Fibroblast of lung (primary cell): ENCODE measurements at regions not wholly inside any gene's neighbourhood (a gene's known extent, or its start where the extent isn't known, plus 50 kb on each side); places are given as distances from the start of the nearest gene placed in this dataset.
A peak's percentile ranks its signal among the peaks of the same experiment; 100 is the strongest.

ENCODE experiments used
- DNase-seq, 2 donors: peaks; one replicate each; pipeline versions ENCODE4 v3.0.0 to v3.0.0-alpha.2; 2010; ENCODE audit warnings: low read depth in 2 of 2
- H2AFZ ChIP-seq: 2 replicates; pipeline ENCODE4 v1.5.1; 2012; ENCODE audit warnings: low read length, control low read depth, inconsistent platforms
- H3K27ac ChIP-seq: 2 replicates; pipeline ENCODE4 v1.5.1; 2011; ENCODE audit warnings: low read length, control low read depth; ENCODE audit not compliant: insufficient read depth
- H3K27me3 ChIP-seq: 2 replicates; pipeline ENCODE4 v1.5.1; 2011; ENCODE audit warnings: mild to moderate bottlenecking, low read length; ENCODE audit not compliant: control insufficient read depth, insufficient read depth
- H3K36me3 ChIP-seq: 2 replicates; pipeline ENCODE4 v1.5.1; 2011; ENCODE audit warnings: low read length; ENCODE audit not compliant: control insufficient read depth, insufficient read depth
- H3K4me1 ChIP-seq: 2 replicates; pipeline ENCODE4 v1.5.1; 2011; ENCODE audit warnings: low read length; ENCODE audit not compliant: control insufficient read depth, insufficient read depth; ENCODE audit errors: extremely low read depth
- H3K4me2 ChIP-seq: 2 replicates; pipeline ENCODE4 v1.5.1; 2011; ENCODE audit warnings: low read length, control low read depth; ENCODE audit not compliant: insufficient read depth; ENCODE audit errors: extremely low read depth
- H3K4me3 ChIP-seq, 4 experiments: fragments of 200-600 bp in 1 of 4; sonication (generic) in 1 of 4; replicated peaks in 1 of 4; 2 replicates each; pipeline ENCODE4 v1.5.1; 2011 to 2016; ENCODE audit warnings: low read length in 4 of 4, low read depth in 3 of 4, mild to moderate bottlenecking in 3 of 4, control low read depth in 2 of 4, inconsistent platforms in 1 of 4, mixed read lengths in 1 of 4; ENCODE audit not compliant: insufficient read depth in 1 of 4; ENCODE audit errors: control extremely low read depth in 1 of 4
- H3K79me2 ChIP-seq: 2 replicates; pipeline ENCODE4 v1.5.1; 2012; ENCODE audit warnings: mild to moderate bottlenecking, low read length, inconsistent platforms; ENCODE audit not compliant: control insufficient read depth, insufficient read depth
- H3K9ac ChIP-seq: 2 replicates; pipeline ENCODE4 v1.5.1; 2011; ENCODE audit warnings: mild to moderate bottlenecking, low read length, control low read depth; ENCODE audit not compliant: insufficient read depth
- H3K9me3 ChIP-seq: 2 replicates; pipeline ENCODE4 v1.5.1; 2012; ENCODE audit warnings: low read depth, low read length; ENCODE audit not compliant: control insufficient read depth, insufficient read depth
- H4K20me1 ChIP-seq: 2 replicates; pipeline ENCODE4 v1.5.1; 2011; ENCODE audit warnings: low read length; ENCODE audit not compliant: control insufficient read depth, insufficient read depth; ENCODE audit errors: extremely low read depth
- CTCF ChIP-seq, 2 donors: IDR thresholded peaks in 1 of 2; conservative IDR thresholded peaks in 1 of 2; 1 replicate in 1 of 2; 2 replicates in 1 of 2; pipeline ENCODE4 v1.5.1; 2011 to 2012; ENCODE audit warnings: low read length in 2 of 2, control low read depth in 1 of 2, inconsistent platforms in 1 of 2, low read depth in 1 of 2, mild to moderate bottlenecking in 1 of 2
- EZH2 ChIP-seq: IDR thresholded peaks from 2 replicates; pipeline ENCODE4 v1.5.1; 2012; ENCODE audit warnings: low read length, control low read depth, mild to moderate bottlenecking; ENCODE audit errors: missing control alignments

GRCh38 chr4:128393101-128393704 lies 105.6 kb upstream of the PGRMC2 start:
- peaks cover 3% of the 10 kb centered on the region for H3K4me1 ChIP-seq
- no peak overlapping the region for H3K27ac ChIP-seq
- no peaks in the 10 kb centered on the region for H3K79me2 ChIP-seq
- TF ChIP-seq EZH2 (no peak), CTCF (conservative IDR thresholded peaks at IDR 0.05 in 1 of 2, IDR thresholded peaks at IDR 0.05 in 1 of 2; ENCODE audit: low read depth in 1 of 2, low read length in 2 of 2) (no peak)
- peak; percentile 73 to 80 for DNase-seq
- H3K36me3 ChIP-seq: no peaks in the 10 kb centered on the region
- H3K9me3 ChIP-seq: no peaks in the 10 kb centered on the region
- no peak overlapping the region for H3K4me3 ChIP-seq
- H3K9ac ChIP-seq: no peak overlapping the region
- no peaks in the 10 kb centered on the region for H3K27me3 ChIP-seq
- H4K20me1 ChIP-seq: no peaks in the 10 kb centered on the region
- H2AFZ ChIP-seq: no peak overlapping the region
- H3K4me2 ChIP-seq: no peak overlapping the region

DNA sequence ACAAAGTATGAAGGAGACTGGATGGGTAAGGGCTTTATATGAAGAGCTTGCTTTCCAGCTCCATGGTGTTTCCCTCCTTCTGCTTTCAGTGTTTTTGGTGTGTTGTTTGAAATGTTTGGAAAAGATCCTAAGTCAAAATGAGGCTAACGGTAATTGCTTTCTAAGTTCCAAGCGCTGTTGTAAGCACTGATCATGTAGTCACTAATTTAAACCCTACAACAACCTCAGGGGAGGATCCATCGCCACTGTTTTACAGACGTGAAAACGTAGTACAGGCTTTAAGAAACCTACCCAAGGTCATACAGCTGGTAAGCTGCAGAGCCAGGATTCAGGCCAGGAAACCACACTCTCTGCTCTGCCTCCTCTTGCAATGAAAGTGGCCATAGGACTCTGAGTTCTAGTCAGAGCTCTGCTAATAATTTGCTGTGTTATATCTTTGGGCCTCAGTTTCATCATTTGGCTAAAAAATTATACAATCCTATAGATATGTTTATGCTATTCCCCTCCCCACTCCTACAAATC lies 102.9 kb upstream of the PGRMC2 start:
- H3K36me3 ChIP-seq: no peaks in the 10 kb centered on the region
- H3K4me2 ChIP-seq: no peak overlapping the region
- H3K27ac ChIP-seq: no peak overlapping the region
- no peak for DNase-seq
- H3K9ac ChIP-seq: no peak overlapping the region
- no peaks in the 10 kb centered on the region for H3K79me2 ChIP-seq
- H3K4me3 ChIP-seq: no peak overlapping the region
- TF ChIP-seq EZH2 (no peak), CTCF (conservative IDR thresholded peaks at IDR 0.05 in 1 of 2, IDR thresholded peaks at IDR 0.05 in 1 of 2; ENCODE audit: low read depth in 1 of 2, low read length in 2 of 2) (no peak)
- H3K9me3 ChIP-seq: no peaks in the 10 kb centered on the region
- no peaks in the 10 kb centered on the region for H4K20me1 ChIP-seq
- H3K27me3 ChIP-seq: no peaks in the 10 kb centered on the region
- no peak overlapping the region for H2AFZ ChIP-seq
- peaks cover 23% of the 10 kb centered on the region for H3K4me1 ChIP-seq

- Histone ChIP-seq H3K9me3 (no peaks in the 10 kb centered on the region), H3K79me2 (no peaks in the 10 kb centered on the region), H3K9ac (no peak overlapping the region), H3K4me2 (no peak overlapping the region), H4K20me1 (no peaks in the 10 kb centered on the region), H3K27me3 (no peaks in the 10 kb centered on the region), H2AFZ (no peak overlapping the region), H3K27ac (no peak overlapping the region), H3K4me1 (peaks cover 27% of the 10 kb centered on the region), H3K4me3 (no peak overlapping the region), H3K36me3 (no peaks in the 10 kb centered on the region)
- DNase-seq: no peak
- TF ChIP-seq CTCF (conservative IDR thresholded peaks at IDR 0.05 in 1 of 2, IDR thresholded peaks at IDR 0.05 in 1 of 2; ENCODE audit: low read depth in 1 of 2, low read length in 2 of 2): no peak
Observed at GRCh38 chr4:128388796-128389195, 101.2 kb upstream of the PGRMC2 start.
